Gastrocnemius medialis (tissue), 4 donors: ENCODE measurements at regions not wholly inside any gene's neighbourhood (a gene's known extent, or its start where the extent isn't known, plus 50 kb on each side); places are given as distances from the start of the nearest gene placed in this dataset.

Experiments used
- ATAC-seq, 2 donors: fragments of 150-250 bp; one replicate each; pipeline ENCODE4 v1.9.1; 2016
- DNase-seq, 2 donors: peaks; one replicate each; pipeline ENCODE4 v3.0.0-alpha.2; 2019
- H3K27ac ChIP-seq, 4 donors: fragments of 200-600 bp; sonication (generic); 1 replicate in 1 of 4; 2 replicates in 3 of 4; pipeline ENCODE4 v1.5.1; 2016 to 2018; ENCODE audit warnings: mild to moderate bottlenecking in 2 of 4, moderate library complexity in 1 of 4
- H3K27me3 ChIP-seq, 3 donors: fragments of 200-600 bp; sonication (generic) in 2 of 3; 1 replicate in 1 of 3; 2 replicates in 2 of 3; pipeline versions ENCODE4 v1.5.1 to v1.6.0; 2016 to 2019; ENCODE audit warnings: mild to moderate bottlenecking in 1 of 3, moderate library complexity in 1 of 3
- H3K36me3 ChIP-seq, 2 donors: fragments of 200-600 bp; sonication (generic) in 1 of 2; one replicate each; pipeline ENCODE4 v1.5.1; 2017 to 2018
- H3K4me1 ChIP-seq, 2 donors: fragments of 200-600 bp; sonication (generic) in 1 of 2; one replicate each; pipeline ENCODE4 v1.5.1; 2016 to 2017; ENCODE audit warnings: mild to moderate bottlenecking in 2 of 2
- H3K4me3 ChIP-seq, 4 donors: fragments of 200-600 bp; sonication (generic) in 3 of 4; 1 replicate in 1 of 4; 2 replicates in 3 of 4; pipeline ENCODE4 v1.5.1; 2016 to 2019; ENCODE audit warnings: mild to moderate bottlenecking in 2 of 4
- H3K9me3 ChIP-seq, 3 donors: fragments of 200-600 bp; sonication (generic) in 2 of 3; 1 replicate in 1 of 3; 2 replicates in 2 of 3; pipeline ENCODE4 v1.5.1; 2016 to 2019
- CTCF ChIP-seq, 5 experiments: fragments of 450-650 bp in 3 of 5; fragments of 200-600 bp in 2 of 5; sonication (generic) in 2 of 5; IDR thresholded peaks in 4 of 5; conservative IDR thresholded peaks in 1 of 5; 1 replicate in 4 of 5; 2 replicates in 1 of 5; pipeline ENCODE4 v1.5.1; 2016 to 2019; ENCODE audit warnings: antibody characterized with exemption in 5 of 5, mild to moderate bottlenecking in 3 of 5, moderate library complexity in 3 of 5
- POLR2A ChIP-seq, 2 donors: fragments of 450-650 bp; IDR thresholded peaks; one replicate each; pipeline ENCODE4 v1.6.1; 2017; ENCODE audit warnings: antibody characterized with exemption in 2 of 2, mild to moderate bottlenecking in 2 of 2, moderate library complexity in 2 of 2
- in situ Hi-C, 4 donors: fragments of 200-750 bp; cut with MboI; loops; one replicate each; pipeline versions ENCODE4 v1.15.0 to v1.8.0; 2017; ENCODE audit warnings: low sequenced_read_pairs in 4 of 4
- intact Hi-C: fragments of 100-400 bp; cut with DNase I; formaldehyde crosslinking; loops from one replicate; pipeline ENCODE4 v1.15.1; 2023; ENCODE audit warnings: low total_unique reads

- Histone ChIP-seq H3K27me3 (no peaks in the 10 kb centered on the region), H3K9me3 (no peaks in the 10 kb centered on the region), H3K36me3 (no peaks in the 10 kb centered on the region), H3K27ac (no peak overlapping the region), H3K4me3 (no peak overlapping the region), H3K4me1 (peaks cover 6 to 8% of the 10 kb centered on the region in 2 donors)
- DNase-seq (no peak), ATAC-seq (no peak)
- intact Hi-C loops (no loop called here), in situ Hi-C loops (no loop called here)
- TF ChIP-seq POLR2A (IDR thresholded peaks at IDR 0.05) = no peak
- TF ChIP-seq CTCF (IDR thresholded peaks at IDR 0.05 in 4 of 5, conservative IDR thresholded peaks at IDR 0.05 in 1 of 5) = no peak
These were observed 64.3 kb upstream of the IRF2BP2 start for GRCh38 chr1:234674218-234674815.

GRCh38 chr1:234672349-234673135, 62.6 kb upstream of the IRF2BP2 start:
- Histone ChIP-seq H3K9me3 (no peaks in the 10 kb centered on the region), H3K4me1 (peaks cover 6 to 8% of the 10 kb centered on the region in 2 donors), H3K27ac (no peak overlapping the region), H3K4me3 (no peak overlapping the region), H3K36me3 (no peaks in the 10 kb centered on the region), H3K27me3 (no peaks in the 10 kb centered on the region)
- ATAC-seq (no peak), DNase-seq (no peak)
- intact Hi-C loops (no loop called here), in situ Hi-C loops (no loop called here)
- no peak for TF ChIP-seq POLR2A (IDR thresholded peaks at IDR 0.05)
- TF ChIP-seq CTCF (IDR thresholded peaks at IDR 0.05 in 4 of 5, conservative IDR thresholded peaks at IDR 0.05 in 1 of 5) = no peak

- TF ChIP-seq POLR2A (IDR thresholded peaks at IDR 0.05) (no peak), CTCF (IDR thresholded peaks at IDR 0.05 in 4 of 5, conservative IDR thresholded peaks at IDR 0.05 in 1 of 5) (no peak)
- Histone ChIP-seq H3K4me1 (peaks cover 0 to 8% of the 10 kb centered on the region in 2 donors), H3K27me3 (no peaks in the 10 kb centered on the region), H3K27ac (no peak overlapping the region), H3K9me3 (no peaks in the 10 kb centered on the region), H3K36me3 (no peaks in the 10 kb centered on the region), H3K4me3 (no peak overlapping the region)
- DNase-seq = no peak
- intact Hi-C loops = no loop called here
- no peak for ATAC-seq
- in situ Hi-C loops = no loop called here
These were observed 61.1 kb upstream of the IRF2BP2 start for GRCh38 chr1:234670967-234671626.

GRCh38 chr1:234669499-234669898, 59.5 kb upstream of the IRF2BP2 start:
- H3K36me3 ChIP-seq = no peaks in the 10 kb centered on the region
- DNase-seq = no peak
- in situ Hi-C loops = no loop called here
- ATAC-seq = no peak
- no peaks in the 10 kb centered on the region for H3K4me1 ChIP-seq
- H3K27ac ChIP-seq = no peak overlapping the region
- no peak overlapping the region for H3K4me3 ChIP-seq
- H3K9me3 ChIP-seq = no peaks in the 10 kb centered on the region
- H3K27me3 ChIP-seq = no peaks in the 10 kb centered on the region
- intact Hi-C loops = no loop called here
- TF ChIP-seq POLR2A (IDR thresholded peaks at IDR 0.05) (no peak), CTCF (IDR thresholded peaks at IDR 0.05 in 4 of 5, conservative IDR thresholded peaks at IDR 0.05 in 1 of 5) (no peak)
